ENCODE measurements at regions not wholly inside any gene's neighbourhood (a gene's known extent, or its start where the extent isn't known, plus 50 kb on each side); places are given as distances from the start of the nearest gene placed in this dataset.

DNA sequence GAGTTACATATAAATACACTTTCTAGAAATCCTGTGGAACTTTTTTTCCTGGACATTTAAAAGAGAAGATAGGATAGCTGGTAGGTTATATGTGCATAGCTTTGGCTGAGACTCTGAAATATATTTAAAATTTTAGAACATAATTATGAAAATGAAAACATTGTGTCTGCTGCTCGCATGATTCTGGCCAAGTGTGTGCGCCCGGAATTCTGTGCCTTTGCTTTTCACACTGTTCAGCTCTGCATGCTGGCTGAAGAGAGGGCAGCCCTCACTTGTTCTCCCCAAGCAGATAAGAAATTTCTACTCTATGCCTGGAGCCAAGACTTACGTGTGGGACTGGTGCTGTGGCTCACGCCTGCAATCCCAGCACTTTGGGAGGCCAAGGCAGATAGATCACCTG lies 153.9 kb downstream of the MED10 start:
- no peak for TF ChIP-seq CTCF (IDR thresholded peaks at IDR 0.05)
- TF ChIP-seq EP300 (IDR thresholded peaks at IDR 0.05): no peak
- TF ChIP-seq POLR2A (IDR thresholded peaks at IDR 0.05; ENCODE audit: low read depth): no peak
